Fibroblast of peridontal ligament (primary cell): ENCODE measurements at regions not wholly inside any gene's neighbourhood (a gene's known extent, or its start where the extent isn't known, plus 50 kb on each side); places are given as distances from the start of the nearest gene placed in this dataset.

Experiments
- DNase-seq: peaks from one replicate; pipeline ENCODE4 v3.0.0-alpha.2; 2010; ENCODE audit errors: extremely low read depth

GRCh38 chr2:187935126-187935525 is 356.5 kb upstream of the GULP1 start:
- no peak for DNase-seq

- no peak for DNase-seq
Measured at GRCh38 chr2:187936228-187936627, 355.4 kb upstream of the GULP1 start.

- no peak for DNase-seq
Measured at GRCh38 chr2:187939180-187939579, 352.5 kb upstream of the GULP1 start.

GRCh38 chr2:187942876-187943275 is 348.8 kb upstream of the GULP1 start:
- peak; percentile 69 for DNase-seq

GRCh38 chr2:187943772-187944369 is 347.8 kb upstream of the GULP1 start:
- no peak for DNase-seq

GRCh38 chr2:187949859-187950258 is 341.8 kb upstream of the GULP1 start:
- DNase-seq = no peak

GRCh38 chr2:187951470-187952218 is 340.0 kb upstream of the GULP1 start:
- DNase-seq = no peak

- DNase-seq = no peak
Measured at GRCh38 chr2:187956906-187957534, 334.7 kb upstream of the GULP1 start.

- DNase-seq = peak; percentile 12
Measured at GRCh38 chr2:187959821-187960220, 331.9 kb upstream of the GULP1 start.

- no peak for DNase-seq
Measured at GRCh38 chr2:187962538-187962937, 329.1 kb upstream of the GULP1 start.

- DNase-seq = peak; percentile 38
Measured at GRCh38 chr2:187964746-187965145, 326.9 kb upstream of the GULP1 start.

- no peak for DNase-seq
Measured at GRCh38 chr2:187966924-187967323, 324.8 kb upstream of the GULP1 start.

GRCh38 chr2:187971893-187972292 is 319.8 kb upstream of the GULP1 start:
- DNase-seq = no peak

GRCh38 chr2:187976259-187976985 is 315.3 kb upstream of the GULP1 start:
- DNase-seq = no peak

GRCh38 chr2:187976986-187977333 is 314.7 kb upstream of the GULP1 start:
- DNase-seq = no peak

- no peak for DNase-seq
Measured at GRCh38 chr2:187978356-187978755, 313.3 kb upstream of the GULP1 start.

- DNase-seq = peak; percentile 96
Measured at GRCh38 chr2:187982668-187983067, 309.0 kb upstream of the GULP1 start.

- DNase-seq = no peak
Measured at GRCh38 chr2:187985195-187985594, 306.5 kb upstream of the GULP1 start.

GRCh38 chr2:187985923-187986322 is 305.8 kb upstream of the GULP1 start:
- DNase-seq = peak; percentile 33

GRCh38 chr2:187986390-187987105 is 305.1 kb upstream of the GULP1 start:
- DNase-seq = peak; percentile 9

- no peak for DNase-seq
Measured at GRCh38 chr2:187988348-187988747, 303.3 kb upstream of the GULP1 start.
